ENCODE measurements at regions not wholly inside any gene's neighbourhood (a gene's known extent, or its start where the extent isn't known, plus 50 kb on each side); places are given as distances from the start of the nearest gene placed in this dataset.

DNA sequence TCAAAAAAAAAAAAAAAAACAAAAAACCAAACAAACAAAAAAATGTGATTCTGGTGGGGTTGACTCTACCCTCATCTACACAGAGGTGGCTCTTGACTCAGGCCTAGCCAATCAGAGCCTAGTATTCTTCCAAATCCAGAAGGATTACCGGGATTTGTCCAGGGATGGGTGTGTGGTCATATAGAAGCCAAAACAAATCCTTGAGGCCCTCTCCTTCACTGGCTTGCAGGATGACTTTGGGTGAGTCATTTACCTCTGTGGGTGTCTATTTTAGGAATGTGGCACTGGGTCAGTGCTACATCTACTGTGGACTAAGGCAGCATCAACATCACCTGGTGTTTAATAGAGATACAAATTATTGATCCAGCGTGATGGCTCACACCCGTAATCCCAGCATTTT lies 93.2 kb upstream of the RBBP6 start:
- TF ChIP-seq KMT2B (CRISPR knock-in tag; IDR thresholded peaks at IDR 0.05) (no peak), MAFF (IDR thresholded peaks at IDR 0.05; ENCODE audit: low read depth, low read length) (no peak), REXO4 (CRISPR knock-in tag; IDR thresholded peaks at IDR 0.05; ENCODE audit: borderline replicate concordance) (no peak), PHF8 (CRISPR knock-in tag; IDR thresholded peaks at IDR 0.05) (no peak), ZNF530 (CRISPR knock-in tag; IDR thresholded peaks at IDR 0.05; ENCODE audit: low read depth) (no peak)
